ELR (cell line): ENCODE measurements at regions not wholly inside any gene's neighbourhood (a gene's known extent, or its start where the extent isn't known, plus 50 kb on each side); places are given as distances from the start of the nearest gene placed in this dataset.
"Not testable (repeated sequence)": the region's sequence is repeated elsewhere in the genome, so short reads cannot be mapped to it uniquely, and the experiment has no call there.

Experiments
- DNase-seq: peaks from one replicate; pipeline ENCODE4 v3.0.0-alpha.2; 2015; ENCODE audit warnings: low read depth

DNA sequence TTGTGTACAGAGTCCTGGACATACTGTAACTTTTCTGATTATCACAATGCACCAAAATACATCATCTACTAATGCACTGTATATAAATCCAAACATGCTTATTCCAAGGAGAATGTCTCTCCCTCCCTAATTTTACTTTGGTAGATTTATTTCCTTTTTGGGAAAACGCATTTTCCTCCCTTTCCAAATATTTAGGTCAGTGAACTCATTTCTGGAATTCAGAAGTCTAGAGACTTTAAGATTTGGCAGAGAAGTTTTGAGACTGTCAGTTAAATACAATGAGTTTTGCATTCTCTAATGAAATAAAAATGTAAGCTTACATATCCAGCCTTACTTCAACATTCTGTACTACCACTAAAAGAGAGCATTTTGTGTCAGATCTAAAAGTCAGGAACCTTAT is 165.8 kb upstream of the EDNRB start:
- no peak for DNase-seq

DNA sequence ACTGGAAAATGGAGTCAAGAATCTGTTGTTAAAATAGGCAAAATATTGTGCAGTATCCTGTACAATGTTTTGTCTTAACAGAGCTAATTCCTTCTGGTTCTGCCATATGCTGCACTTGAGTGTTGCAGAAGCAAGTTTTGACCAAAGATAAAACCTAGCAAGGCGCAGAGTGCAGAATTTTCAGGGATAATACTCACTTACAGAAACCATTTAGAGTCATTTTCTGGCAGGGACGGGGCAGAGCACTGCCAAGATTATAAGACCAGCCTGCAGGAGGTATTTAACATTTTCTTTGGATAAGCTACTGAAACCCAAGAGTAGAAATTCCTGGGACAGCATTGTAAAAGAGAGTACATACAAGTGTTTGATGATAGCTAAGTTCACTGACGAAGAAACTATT is 159.5 kb upstream of the EDNRB start:
- no peak for DNase-seq

- DNase-seq: no peak
These were observed 148.7 kb upstream of the EDNRB start for GRCh38 chr13:78067290-78067689.

- DNase-seq: no peak
These were observed 146.5 kb upstream of the EDNRB start for GRCh38 chr13:78065141-78065540.

GRCh38 chr13:78061806-78062205 is 143.2 kb upstream of the EDNRB start:
- no peak for DNase-seq

DNA sequence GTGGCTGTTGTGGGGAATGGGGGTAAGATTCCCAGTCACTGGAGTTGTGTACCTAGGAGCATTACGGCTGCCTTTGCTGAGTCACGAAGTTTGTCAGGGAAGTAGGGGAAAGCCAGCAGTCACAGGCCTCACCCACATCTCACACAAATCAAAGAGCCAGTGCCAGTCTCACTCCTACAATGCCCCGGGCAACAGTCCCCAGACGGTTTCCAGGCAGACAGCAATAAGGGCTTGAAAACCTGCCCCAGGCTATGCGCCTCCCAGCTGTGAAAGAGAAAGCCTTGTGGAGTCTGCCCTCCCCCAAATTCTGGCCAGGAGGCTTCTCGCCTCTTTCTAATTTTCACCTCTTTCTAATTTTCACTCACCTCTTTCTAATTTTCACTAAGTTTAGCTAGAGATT is 142.3 kb upstream of the EDNRB start:
- DNase-seq: no peak

DNA sequence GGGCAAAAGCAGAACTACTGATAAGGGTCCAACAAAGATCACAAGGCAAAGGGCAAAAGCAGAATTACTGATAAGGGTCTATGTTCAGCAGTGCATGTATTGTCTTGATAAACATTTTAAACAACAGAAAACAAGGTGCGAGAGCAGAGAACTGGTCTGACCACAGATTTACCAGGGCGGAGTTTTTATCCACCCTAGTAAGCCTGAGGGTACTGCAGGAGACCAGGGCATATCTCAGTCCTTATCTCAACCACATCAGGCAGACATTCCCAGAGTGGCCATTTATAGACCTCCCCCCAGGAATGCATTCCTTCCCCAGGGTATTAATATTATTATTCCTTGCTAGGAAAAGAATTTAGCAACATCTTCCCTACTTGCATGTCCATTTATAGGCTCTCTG is 138.2 kb upstream of the EDNRB start:
- not testable (repeated sequence) for DNase-seq

- DNase-seq: no peak
These were observed 135.5 kb upstream of the EDNRB start for GRCh38 chr13:78054157-78054556.

GRCh38 chr13:78047151-78047550 is 128.5 kb upstream of the EDNRB start:
- no peak for DNase-seq

DNA sequence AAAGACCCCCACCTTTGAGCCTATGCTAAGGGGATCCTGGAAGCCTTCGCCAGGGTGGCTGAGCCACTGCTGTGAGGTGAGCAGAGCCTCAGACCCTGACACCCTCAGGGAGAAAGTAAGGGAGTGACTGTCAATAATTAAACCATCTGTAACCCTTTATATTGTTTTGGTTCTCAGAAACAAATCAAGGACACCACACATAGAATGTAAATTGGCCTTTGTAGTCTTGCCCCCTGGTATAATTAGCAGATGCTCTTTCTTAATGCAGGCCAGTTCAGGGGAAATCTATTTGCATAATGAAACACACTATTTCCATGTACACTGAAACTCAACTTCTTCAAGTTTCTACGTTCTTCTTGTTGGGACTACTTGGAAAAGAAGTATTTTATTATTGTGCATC is 127.7 kb upstream of the EDNRB start:
- DNase-seq: no peak

- no peak for DNase-seq
These were observed 127.3 kb upstream of the EDNRB start for GRCh38 chr13:78045916-78046315.

DNA sequence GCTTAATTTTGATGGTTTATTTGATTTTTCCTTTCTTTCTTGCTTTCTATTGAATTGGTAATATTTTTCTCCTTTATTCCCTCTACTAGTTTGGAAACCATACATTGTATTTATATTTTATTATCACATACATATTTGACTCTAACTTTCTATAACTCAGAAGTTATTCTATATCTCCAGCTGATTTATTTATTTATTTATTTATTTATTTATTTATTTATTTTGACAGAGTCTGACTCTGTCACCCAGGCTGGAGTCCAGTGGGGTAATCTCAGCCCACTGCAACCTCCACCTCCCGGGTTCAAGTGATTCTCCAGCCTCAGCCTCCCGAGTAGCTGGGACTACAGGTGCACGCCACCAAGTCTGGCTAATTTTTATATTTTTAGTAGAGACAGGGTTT is 122.7 kb upstream of the EDNRB start:
- not testable (repeated sequence) for DNase-seq

DNA sequence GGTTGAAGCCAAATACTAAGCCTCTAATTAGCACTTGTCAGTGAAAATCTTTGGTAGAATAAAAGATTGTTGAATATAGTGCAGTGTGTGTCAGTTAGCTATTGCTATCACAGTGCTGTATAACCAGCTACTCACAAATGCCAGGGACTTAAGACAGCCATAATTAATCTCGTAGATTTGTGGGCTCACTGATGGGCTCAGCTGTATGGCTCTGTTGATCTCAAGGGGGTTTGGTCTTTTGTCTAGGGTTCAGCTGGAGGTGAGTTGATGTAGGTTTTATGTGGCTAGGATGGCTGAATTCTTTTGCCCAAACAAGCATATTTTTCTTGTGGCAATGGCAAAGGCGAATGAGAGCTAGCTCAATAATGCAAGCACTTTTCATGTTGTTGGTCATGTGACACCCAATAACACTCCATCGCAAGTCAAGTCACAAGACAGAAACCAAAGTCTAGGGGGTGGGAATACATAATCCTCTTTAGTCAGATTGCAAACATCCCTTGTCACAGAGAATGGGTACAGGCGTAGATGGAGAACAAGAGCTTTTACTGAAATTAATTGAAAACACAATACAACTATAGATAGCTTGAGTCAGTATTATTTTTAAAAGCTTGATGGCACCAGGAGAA is 121.7 kb upstream of the EDNRB start:
- DNase-seq: no peak

DNA sequence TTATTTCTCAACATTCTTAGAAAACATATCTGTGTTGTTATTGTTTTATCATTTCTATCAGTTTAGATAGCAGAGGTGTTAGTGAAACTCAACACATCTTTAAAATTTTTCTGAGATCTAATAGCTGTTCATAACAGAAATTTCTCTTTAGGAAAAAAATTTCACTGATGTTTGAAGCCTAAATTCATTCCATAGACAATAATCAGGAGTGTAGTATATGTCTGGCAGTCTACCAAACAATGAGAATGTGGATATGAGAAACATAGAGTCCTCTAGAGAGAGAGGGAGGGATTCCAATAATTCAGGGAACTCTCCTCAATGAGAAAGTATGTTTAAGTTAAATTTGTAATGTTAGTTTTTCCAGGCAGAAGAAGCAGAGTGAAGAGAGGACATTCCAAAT is 118.2 kb upstream of the EDNRB start:
- DNase-seq: no peak

GRCh38 chr13:78035500-78035899 is 116.9 kb upstream of the EDNRB start:
- DNase-seq: no peak

DNA sequence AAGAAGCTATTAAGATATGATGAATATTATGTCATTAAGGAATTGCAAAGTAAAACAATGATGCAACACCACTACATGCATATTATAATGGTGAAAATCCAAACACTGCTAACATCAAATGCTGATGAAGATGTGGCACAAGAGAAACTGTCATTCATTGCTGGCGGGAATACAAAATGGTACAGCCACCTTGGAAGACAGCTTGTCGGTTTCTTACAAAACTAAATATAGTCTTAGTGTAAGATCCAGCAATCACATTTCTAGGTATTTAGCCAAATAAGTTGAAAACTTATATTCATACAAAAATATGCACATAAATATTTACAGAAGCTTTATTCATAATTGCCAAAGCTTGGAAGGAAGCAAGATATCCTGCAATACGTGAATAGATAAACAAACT is 114.9 kb upstream of the EDNRB start:
- DNase-seq: no peak

DNA sequence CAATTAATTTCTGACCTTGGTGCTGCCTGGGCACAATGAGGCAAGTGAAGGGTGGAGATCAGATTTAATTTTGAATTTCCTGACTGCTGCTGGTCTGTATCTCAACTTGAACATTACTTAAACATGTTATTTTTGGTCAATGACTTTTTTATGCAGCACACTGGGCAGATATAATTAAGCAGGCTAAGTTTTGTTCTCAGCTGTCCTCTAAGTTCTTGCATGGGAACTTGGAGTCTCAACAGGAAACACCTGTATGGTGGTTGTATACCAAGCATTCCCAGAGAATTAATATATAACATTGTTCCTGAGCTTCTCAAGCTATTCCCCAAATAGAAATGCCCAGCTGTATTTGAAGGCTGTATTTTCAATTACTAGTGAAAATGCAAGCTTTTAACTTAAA is 113.5 kb upstream of the EDNRB start:
- no peak for DNase-seq

DNA sequence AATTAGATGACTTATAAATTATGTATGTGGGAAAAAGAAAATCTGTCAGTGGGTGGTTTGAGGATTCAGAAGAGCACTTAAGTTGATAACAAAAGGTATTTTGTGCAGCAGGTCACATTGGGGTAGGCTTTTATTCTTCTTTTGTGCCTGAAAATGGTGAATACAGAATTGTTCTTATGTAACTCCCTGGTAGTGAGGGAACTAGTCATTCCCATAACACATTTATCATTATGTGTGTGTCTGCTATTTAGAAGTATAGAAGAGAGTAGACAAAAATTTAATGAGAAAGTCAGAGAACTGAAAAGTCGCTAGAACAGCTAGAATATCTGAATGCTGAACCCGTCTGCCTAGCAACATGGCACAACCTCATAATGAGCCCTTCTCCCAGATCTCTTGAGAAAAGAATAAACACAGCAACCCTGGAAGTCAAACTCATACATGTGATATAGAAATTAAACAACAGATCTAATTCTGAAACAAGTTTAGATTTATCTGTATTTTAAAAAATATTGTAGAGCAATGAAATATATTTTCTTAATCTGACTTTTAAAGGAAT is 111.8 kb upstream of the EDNRB start:
- no peak for DNase-seq

GRCh38 chr13:78029901-78030300 is 111.3 kb upstream of the EDNRB start:
- no peak for DNase-seq

GRCh38 chr13:78028960-78029359 is 110.3 kb upstream of the EDNRB start:
- no peak for DNase-seq

GRCh38 chr13:78024996-78025395 is 106.4 kb upstream of the EDNRB start:
- no peak for DNase-seq

DNA sequence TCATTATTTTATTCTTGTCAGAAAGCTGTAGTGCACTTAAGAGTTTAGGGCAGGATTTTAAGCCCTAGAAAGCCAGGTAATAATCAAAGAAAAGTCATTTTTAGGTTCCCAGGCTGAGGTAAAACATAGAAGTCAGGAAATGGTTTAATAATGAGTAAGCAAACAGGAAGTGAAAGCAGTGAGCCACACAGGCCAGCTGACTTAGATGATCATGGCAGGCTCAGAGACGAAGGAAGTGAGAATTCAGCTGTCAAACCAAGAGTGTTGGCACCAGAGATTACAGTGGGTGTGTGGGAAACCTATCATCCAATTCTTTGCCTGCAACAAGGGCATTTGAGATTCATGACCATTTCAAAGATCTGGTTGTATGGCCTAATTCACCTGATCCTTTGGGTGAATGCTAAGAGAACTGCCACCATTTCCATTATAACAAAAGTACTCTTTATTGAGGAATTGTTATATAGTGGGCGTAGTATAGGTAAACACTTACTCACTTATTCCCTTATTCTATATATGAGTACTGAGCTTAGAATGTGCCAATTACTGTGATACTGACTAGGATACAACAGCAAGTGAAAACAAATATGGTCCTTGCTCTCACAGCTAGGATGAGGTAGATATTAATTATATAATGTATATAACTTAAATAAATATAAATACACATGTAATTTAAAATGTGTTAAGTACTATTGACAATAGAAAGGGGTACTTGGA is 103.7 kb upstream of the EDNRB start:
- DNase-seq: peak; percentile 88

GRCh38 chr13:78020861-78021260 is 102.2 kb upstream of the EDNRB start:
- DNase-seq: no peak

DNA sequence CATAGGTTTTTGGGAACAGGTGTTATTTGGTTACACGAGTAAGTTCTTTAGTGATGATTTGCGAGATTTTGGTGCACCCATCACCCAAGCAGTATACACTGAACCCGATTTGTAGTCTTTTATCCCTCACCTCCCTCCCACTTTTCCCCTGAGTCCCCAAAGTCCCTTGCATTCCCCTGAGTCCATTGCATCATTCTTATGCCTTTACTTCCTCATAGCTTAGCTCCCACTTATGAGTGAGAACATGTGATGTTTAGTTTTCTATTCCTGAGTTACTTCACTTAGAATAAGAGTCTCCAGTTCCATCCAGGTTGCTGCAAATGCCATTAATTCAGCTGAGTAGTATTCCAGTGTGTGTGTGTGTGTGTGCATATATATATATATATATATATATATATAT is 97.2 kb upstream of the EDNRB start:
- no peak for DNase-seq
